IPS DF 6.9 (cell line): ENCODE measurements at regions not wholly inside any gene's neighbourhood (a gene's known extent, or its start where the extent isn't known, plus 50 kb on each side); places are given as distances from the start of the nearest gene placed in this dataset.

Experiments
- DNase-seq: peaks from one replicate; pipeline ENCODE4 v3.0.0-alpha.2; 2013; ENCODE audit warnings: low read depth, low spot score
- H3K27ac ChIP-seq: one replicate; pipeline ENCODE4 v1.5.1; 2013; ENCODE audit warnings: low read length, control low read depth
- H3K27me3 ChIP-seq: 2 replicates; pipeline ENCODE4 v1.6.1; 2013; ENCODE audit warnings: mild to moderate bottlenecking, low read length; ENCODE audit not compliant: control insufficient read depth, insufficient read depth
- H3K36me3 ChIP-seq: 2 replicates; pipeline ENCODE4 v1.6.1; 2013; ENCODE audit warnings: low read length; ENCODE audit not compliant: control insufficient read depth, insufficient read depth
- H3K4me1 ChIP-seq: 2 replicates; pipeline ENCODE4 v1.6.1; 2013; ENCODE audit warnings: low read length; ENCODE audit not compliant: control insufficient read depth, insufficient read depth
- H3K4me3 ChIP-seq: 2 replicates; pipeline ENCODE4 v1.5.1; 2013; ENCODE audit warnings: mild to moderate bottlenecking, low read length
- H3K9me3 ChIP-seq: 2 replicates; pipeline ENCODE4 v1.6.1; 2013; ENCODE audit warnings: low read length, inconsistent platforms; ENCODE audit not compliant: control insufficient read depth, insufficient read depth
- WGBS: extraction: QIAGEN DNeasy Blood & Tissue Kit; methylation state at CpG from one replicate; pipeline ENCODE4 v1.1.7; 2013; ENCODE audit warnings: mixed read lengths, missing lambda C conversion rate; ENCODE audit not compliant: insufficient read length, insufficient coverage; 5-methylcytosine and 5-hydroxymethylcytosine counted together

DNA sequence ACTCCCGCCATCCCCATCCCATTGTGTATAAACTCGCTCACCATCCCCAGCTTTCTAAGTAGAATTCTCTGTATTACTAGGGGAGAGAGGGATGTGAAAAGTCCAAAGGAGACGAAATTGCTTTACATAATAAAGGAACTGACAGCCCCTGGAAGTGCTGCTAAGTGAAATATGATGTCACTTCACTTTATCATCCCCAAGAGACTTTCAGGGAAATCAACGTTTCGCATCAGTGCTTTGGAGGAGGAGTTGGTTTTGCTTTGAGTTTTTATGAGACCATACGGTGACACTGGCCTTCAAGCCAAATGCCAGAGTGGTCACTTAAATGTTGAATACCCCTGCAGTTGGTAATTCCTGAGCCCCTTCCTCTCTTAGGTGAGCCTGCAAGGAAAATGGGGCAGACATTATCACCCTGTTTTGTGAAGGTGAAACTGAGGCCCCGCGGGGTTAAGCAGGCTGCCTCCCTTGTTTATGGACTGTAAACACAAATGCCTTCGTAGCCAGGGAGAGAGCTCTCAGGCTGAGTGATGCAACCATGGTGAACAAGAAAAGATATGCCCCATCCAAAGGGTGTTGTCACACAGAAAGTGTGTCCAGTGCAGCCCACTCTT, 58.4 kb upstream of the KAZN start:
- Histone ChIP-seq H3K4me1 (no peaks in the 10 kb centered on the region), H3K4me3 (no peak overlapping the region), H3K27me3 (no peaks in the 10 kb centered on the region), H3K36me3 (no peaks in the 10 kb centered on the region), H3K27ac (no peak overlapping the region), H3K9me3 (no peaks in the 10 kb centered on the region)
- no peak for DNase-seq
- WGBS: no CpG with 5 or more reads among the region's 9 CpGs

DNA sequence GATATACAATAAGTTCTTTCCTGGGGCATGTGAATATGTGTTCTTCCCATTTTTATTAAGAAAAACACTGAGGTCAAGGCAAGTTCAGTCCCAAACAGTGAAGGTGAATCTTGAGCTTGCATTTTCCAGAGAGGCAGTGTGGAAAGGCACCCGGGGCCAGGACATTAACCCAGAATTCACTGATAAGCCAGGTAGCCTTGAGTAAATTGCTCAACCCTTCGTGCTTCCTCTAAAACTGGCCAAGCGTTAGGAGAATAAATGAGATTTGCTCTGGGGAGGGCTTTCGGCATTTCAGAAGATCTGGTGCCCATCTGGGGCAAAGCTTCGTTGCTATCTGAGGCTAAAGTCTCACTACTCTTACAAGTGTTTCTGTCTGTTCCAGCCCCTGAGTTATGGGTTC, 57.1 kb upstream of the KAZN start:
- no peak overlapping the region for H3K4me3 ChIP-seq
- no peaks in the 10 kb centered on the region for H3K27me3 ChIP-seq
- no CpG with 5 or more reads among the region's 5 CpGs for WGBS
- DNase-seq: no peak
- H3K36me3 ChIP-seq: no peaks in the 10 kb centered on the region
- H3K4me1 ChIP-seq: no peaks in the 10 kb centered on the region
- no peak overlapping the region for H3K27ac ChIP-seq
- no peaks in the 10 kb centered on the region for H3K9me3 ChIP-seq

DNA sequence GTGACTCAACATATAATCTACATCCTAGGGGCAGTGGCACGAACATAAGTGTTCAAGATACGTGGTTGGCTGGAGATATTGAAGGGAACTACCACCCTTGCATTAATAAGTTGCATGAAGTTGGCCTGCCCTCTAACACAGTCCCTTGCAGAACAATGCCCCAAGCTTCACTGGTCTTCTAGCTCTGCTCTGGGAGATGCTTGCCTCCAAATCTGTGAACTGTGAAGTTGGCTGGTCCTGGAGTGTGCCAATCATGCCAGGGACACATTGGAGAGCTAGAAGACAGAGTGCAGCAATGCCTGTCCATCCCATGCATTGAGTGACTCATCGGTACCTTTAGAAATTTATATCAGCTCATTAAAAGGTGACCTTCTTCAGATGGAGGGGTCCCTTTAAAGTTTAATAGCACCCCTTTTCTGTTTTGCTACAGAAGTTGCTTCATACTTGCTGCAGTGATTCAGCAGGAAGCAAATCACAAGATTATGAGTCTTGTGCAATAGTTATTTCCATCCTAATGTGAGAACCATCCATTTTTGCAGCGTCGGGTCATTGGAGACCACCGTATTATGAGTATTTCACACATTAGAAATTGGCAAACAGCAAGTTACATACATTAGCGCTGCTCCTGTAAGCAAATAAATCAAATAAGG, 55.2 kb upstream of the KAZN start:
- no CpG with 5 or more reads among the region's 7 CpGs for WGBS
- Histone ChIP-seq H3K27me3 (no peaks in the 10 kb centered on the region), H3K27ac (no peak overlapping the region), H3K4me3 (no peak overlapping the region), H3K9me3 (no peaks in the 10 kb centered on the region), H3K4me1 (no peaks in the 10 kb centered on the region), H3K36me3 (no peaks in the 10 kb centered on the region)
- DNase-seq: no peak

DNA sequence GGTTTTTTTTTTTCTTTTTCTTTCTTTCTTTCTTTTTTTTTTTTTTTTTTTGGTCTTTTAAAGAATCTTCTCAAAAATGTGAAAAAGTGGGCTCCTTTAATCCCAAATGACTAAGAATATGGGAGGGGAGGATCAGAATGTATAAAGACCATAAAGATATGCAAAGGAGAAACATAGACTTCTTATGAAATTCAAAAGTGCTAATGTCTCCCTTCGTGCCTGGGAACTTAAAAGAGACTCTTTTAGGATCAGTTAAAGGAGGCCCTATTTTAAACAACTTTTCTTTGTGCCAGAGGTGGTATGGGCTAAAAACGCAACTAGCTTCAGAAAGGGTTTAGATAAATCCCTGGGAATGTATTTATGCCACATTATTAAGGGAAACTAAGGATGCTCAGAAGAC, 54.2 kb upstream of the KAZN start:
- no peak for DNase-seq
- H3K27ac ChIP-seq: no peak overlapping the region
- no CpG with 5 or more reads among the region's 2 CpGs for WGBS
- no peaks in the 10 kb centered on the region for H3K9me3 ChIP-seq
- H3K4me3 ChIP-seq: no peak overlapping the region
- H3K36me3 ChIP-seq: no peaks in the 10 kb centered on the region
- H3K4me1 ChIP-seq: no peaks in the 10 kb centered on the region
- H3K27me3 ChIP-seq: no peaks in the 10 kb centered on the region

DNA sequence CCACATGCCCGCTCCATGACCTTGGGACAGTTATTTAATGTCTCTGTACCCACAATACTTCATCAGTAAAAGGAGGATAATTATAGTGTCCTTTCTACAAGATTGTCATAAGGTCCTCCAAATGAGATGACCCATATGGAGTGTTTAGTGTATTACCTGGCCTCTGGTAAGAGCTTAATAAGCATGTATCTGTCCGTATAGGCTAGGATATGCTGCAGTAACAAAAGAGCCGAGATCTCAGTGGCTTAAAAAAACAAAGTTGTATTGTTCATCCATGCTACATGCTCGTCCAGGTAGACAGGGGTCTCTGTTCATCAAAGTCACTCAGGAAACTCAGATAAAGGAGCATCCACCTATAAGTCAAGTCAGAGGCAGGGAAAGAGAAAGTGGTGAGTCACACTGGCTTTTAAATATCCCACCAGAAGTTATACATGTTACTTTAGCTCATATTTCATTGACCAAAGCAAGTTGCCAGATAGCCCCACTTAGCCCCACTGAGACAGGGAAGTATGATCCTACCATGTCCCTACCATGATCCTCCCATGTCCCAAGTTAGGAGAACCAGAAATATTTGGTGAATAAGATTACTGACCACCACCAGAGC, 53.0 kb upstream of the KAZN start:
- Histone ChIP-seq H3K27ac (no peak overlapping the region), H3K36me3 (no peaks in the 10 kb centered on the region), H3K9me3 (no peaks in the 10 kb centered on the region), H3K27me3 (no peaks in the 10 kb centered on the region), H3K4me3 (no peak overlapping the region), H3K4me1 (no peaks in the 10 kb centered on the region)
- DNase-seq: no peak
- WGBS: no CpG with 5 or more reads among the region's 4 CpGs

DNA sequence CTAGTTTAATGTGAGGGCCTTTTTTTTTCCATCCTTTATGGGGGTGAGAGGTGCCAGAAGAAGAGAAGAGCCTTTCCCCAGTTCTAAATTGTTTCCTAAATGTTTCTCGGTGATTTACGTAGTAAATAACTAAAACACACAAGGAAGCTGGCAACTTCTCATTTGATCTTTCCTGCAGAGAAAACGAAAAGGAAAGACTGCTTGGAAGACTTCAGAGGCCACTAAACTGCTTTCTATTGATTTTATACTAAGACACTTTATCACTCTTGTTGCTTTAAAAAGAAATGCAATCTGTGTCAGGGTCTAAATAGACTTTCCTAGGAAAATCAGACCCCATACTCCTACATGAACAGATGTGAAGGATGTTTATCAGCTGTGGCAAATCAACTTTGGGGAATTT, 52.1 kb upstream of the KAZN start:
- no peaks in the 10 kb centered on the region for H3K4me1 ChIP-seq
- no peaks in the 10 kb centered on the region for H3K36me3 ChIP-seq
- H3K27me3 ChIP-seq: no peaks in the 10 kb centered on the region
- H3K9me3 ChIP-seq: no peaks in the 10 kb centered on the region
- no peak for DNase-seq
- WGBS: no CpG with 5 or more reads among the region's 3 CpGs
- H3K27ac ChIP-seq: no peak overlapping the region
- H3K4me3 ChIP-seq: no peak overlapping the region
